ENCODE measurements at regions not wholly inside any gene's neighbourhood (a gene's known extent, or its start where the extent isn't known, plus 50 kb on each side); places are given as distances from the start of the nearest gene placed in this dataset.

DNA sequence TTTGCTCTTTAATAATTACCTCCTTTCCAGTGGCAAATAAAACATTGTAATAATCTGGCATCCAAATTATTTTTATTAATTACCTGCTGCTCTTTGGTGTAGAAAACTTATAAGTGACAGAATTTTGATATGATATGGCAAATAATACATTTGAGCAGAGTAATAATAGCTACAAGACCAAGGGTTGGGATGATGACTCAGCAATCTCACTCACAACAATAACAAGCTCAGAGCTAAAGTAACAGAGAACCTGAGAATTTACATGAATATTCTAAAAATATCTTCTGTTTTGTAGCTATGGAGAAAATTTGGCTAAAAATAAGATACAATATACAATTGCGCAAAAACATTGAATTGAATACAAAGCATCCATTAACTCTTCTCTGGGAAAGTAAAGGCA, 480.8 kb upstream of the COBL start:
- TF ChIP-seq POLR2A (IDR thresholded peaks at IDR 0.05), result no peak
- TF ChIP-seq, protein P1, sequence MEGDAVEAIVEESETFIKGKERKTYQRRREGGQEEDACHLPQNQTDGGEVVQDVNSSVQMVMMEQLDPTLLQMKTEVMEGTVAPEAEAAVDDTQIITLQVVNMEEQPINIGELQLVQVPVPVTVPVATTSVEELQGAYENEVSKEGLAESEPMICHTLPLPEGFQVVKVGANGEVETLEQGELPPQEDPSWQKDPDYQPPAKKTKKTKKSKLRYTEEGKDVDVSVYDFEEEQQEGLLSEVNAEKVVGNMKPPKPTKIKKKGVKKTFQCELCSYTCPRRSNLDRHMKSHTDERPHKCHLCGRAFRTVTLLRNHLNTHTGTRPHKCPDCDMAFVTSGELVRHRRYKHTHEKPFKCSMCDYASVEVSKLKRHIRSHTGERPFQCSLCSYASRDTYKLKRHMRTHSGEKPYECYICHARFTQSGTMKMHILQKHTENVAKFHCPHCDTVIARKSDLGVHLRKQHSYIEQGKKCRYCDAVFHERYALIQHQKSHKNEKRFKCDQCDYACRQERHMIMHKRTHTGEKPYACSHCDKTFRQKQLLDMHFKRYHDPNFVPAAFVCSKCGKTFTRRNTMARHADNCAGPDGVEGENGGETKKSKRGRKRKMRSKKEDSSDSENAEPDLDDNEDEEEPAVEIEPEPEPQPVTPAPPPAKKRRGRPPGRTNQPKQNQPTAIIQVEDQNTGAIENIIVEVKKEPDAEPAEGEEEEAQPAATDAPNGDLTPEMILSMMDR (IDR thresholded peaks at IDR 0.05), result no peak

All from testis (tissue), 2 donors.